ENCODE measurements at regions not wholly inside any gene's neighbourhood (a gene's known extent, or its start where the extent isn't known, plus 50 kb on each side); places are given as distances from the start of the nearest gene placed in this dataset.

DNA sequence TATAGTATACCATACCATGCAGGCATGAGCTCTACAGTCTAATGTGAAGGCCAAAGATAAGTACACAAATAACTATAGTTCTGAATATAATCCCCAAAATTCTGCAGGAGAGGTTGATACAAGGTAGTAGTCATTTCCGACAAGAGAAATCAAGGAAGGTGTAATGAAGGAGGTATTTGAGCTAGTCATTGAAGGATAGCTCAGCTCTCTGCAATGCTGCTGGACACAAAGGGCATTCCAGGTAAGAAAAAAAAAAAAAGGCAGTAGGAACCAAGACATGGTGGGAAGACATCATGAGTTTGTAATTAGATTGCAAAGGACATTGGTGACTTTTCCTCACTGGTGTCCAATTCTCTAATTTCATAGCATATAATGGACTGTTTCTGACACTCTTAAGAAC, 285.3 kb downstream of the AHR start:
- Histone ChIP-seq H3K9ac (ENCODE audit: low read length) (no peak overlapping the region), H3K27ac (ENCODE audit: low read length) (no peak overlapping the region), H3K9me3 (ENCODE audit: low read length) (no peaks in the 10 kb centered on the region), H3K4me2 (ENCODE audit: low read length) (no peak overlapping the region), H3K4me3 (ENCODE audit: low read length) (no peak overlapping the region), H3K9me2 (ENCODE audit: insufficient read depth, low read length) (no peaks in the 10 kb centered on the region), H3K36me3 (ENCODE audit: insufficient read depth, low read length) (no peaks in the 10 kb centered on the region), H3K79me2 (replicated peaks; ENCODE audit: insufficient read depth, low read length) (no peaks in the 10 kb centered on the region), H4K20me1 (ENCODE audit: insufficient read depth) (no peaks in the 10 kb centered on the region), H2AFZ (ENCODE audit: low read depth, low read length) (no peak overlapping the region), H3F3A (ENCODE audit: insufficient read depth, low read length, poor library complexity, severe bottlenecking) (no peaks in the 10 kb centered on the region), H3K27me3 (ENCODE audit: insufficient read depth, low read depth, low read length) (no peaks in the 10 kb centered on the region)
- no peak for TF ChIP-seq TAF1 (IDR thresholded peaks at IDR 0.05; ENCODE audit: low read depth)
- TF ChIP-seq EP300 (conservative IDR thresholded peaks at IDR 0.05; ENCODE audit: poor library complexity, severe bottlenecking) = no peak
- TF ChIP-seq EZH2 (IDR thresholded peaks at IDR 0.05; ENCODE audit: borderline replicate concordance, insufficient read depth, low read length, poor library complexity, severe bottlenecking) = no peak
- no peak for TF ChIP-seq POLR2AphosphoS5 (IDR thresholded peaks at IDR 0.05)
- TF ChIP-seq, protein P1, sequence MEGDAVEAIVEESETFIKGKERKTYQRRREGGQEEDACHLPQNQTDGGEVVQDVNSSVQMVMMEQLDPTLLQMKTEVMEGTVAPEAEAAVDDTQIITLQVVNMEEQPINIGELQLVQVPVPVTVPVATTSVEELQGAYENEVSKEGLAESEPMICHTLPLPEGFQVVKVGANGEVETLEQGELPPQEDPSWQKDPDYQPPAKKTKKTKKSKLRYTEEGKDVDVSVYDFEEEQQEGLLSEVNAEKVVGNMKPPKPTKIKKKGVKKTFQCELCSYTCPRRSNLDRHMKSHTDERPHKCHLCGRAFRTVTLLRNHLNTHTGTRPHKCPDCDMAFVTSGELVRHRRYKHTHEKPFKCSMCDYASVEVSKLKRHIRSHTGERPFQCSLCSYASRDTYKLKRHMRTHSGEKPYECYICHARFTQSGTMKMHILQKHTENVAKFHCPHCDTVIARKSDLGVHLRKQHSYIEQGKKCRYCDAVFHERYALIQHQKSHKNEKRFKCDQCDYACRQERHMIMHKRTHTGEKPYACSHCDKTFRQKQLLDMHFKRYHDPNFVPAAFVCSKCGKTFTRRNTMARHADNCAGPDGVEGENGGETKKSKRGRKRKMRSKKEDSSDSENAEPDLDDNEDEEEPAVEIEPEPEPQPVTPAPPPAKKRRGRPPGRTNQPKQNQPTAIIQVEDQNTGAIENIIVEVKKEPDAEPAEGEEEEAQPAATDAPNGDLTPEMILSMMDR (IDR thresholded peaks at IDR 0.05; ENCODE audit: poor library complexity, severe bottlenecking) = no peak
- TF ChIP-seq MXI1 (conservative IDR thresholded peaks at IDR 0.05; ENCODE audit: poor library complexity, severe bottlenecking) = no peak
- TF ChIP-seq, protein P2, sequence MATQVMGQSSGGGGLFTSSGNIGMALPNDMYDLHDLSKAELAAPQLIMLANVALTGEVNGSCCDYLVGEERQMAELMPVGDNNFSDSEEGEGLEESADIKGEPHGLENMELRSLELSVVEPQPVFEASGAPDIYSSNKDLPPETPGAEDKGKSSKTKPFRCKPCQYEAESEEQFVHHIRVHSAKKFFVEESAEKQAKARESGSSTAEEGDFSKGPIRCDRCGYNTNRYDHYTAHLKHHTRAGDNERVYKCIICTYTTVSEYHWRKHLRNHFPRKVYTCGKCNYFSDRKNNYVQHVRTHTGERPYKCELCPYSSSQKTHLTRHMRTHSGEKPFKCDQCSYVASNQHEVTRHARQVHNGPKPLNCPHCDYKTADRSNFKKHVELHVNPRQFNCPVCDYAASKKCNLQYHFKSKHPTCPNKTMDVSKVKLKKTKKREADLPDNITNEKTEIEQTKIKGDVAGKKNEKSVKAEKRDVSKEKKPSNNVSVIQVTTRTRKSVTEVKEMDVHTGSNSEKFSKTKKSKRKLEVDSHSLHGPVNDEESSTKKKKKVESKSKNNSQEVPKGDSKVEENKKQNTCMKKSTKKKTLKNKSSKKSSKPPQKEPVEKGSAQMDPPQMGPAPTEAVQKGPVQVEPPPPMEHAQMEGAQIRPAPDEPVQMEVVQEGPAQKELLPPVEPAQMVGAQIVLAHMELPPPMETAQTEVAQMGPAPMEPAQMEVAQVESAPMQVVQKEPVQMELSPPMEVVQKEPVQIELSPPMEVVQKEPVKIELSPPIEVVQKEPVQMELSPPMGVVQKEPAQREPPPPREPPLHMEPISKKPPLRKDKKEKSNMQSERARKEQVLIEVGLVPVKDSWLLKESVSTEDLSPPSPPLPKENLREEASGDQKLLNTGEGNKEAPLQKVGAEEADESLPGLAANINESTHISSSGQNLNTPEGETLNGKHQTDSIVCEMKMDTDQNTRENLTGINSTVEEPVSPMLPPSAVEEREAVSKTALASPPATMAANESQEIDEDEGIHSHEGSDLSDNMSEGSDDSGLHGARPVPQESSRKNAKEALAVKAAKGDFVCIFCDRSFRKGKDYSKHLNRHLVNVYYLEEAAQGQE (IDR thresholded peaks at IDR 0.05; ENCODE audit: borderline replicate concordance) = no peak
- no peak for TF ChIP-seq SMC3 (conservative IDR thresholded peaks at IDR 0.05; ENCODE audit: poor library complexity)
- TF ChIP-seq RAD21 (conservative IDR thresholded peaks at IDR 0.05) = no peak

DNA sequence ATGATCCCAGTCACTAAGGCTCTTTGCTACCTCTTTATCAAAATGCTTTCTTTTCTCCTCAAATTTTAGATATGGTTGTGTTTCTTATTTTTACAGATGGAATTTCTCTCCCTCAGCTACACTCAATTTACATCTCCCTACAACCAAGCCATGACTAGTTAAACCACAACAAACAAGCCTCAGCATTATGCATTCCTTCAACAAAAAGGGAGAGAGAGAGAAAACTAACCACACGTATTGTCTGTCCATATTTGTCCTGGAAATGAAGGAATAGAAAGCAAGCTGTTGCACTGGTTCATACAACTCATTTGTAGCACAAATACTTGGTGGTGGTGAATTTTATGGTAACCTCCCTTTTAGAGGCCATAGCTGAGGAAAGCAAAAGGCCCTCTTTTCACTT, 286.4 kb downstream of the AHR start:
- Histone ChIP-seq H3K9me2 (ENCODE audit: insufficient read depth, low read length) (no peaks in the 10 kb centered on the region), H3K9ac (ENCODE audit: low read length) (no peak overlapping the region), H2AFZ (ENCODE audit: low read depth, low read length) (no peak overlapping the region), H4K20me1 (ENCODE audit: insufficient read depth) (no peaks in the 10 kb centered on the region), H3K9me3 (ENCODE audit: low read length) (no peaks in the 10 kb centered on the region), H3K27ac (ENCODE audit: low read length) (no peak overlapping the region), H3K36me3 (ENCODE audit: insufficient read depth, low read length) (no peaks in the 10 kb centered on the region), H3K79me2 (replicated peaks; ENCODE audit: insufficient read depth, low read length) (no peaks in the 10 kb centered on the region), H3K4me3 (ENCODE audit: low read length) (no peak overlapping the region), H3F3A (ENCODE audit: insufficient read depth, low read length, poor library complexity, severe bottlenecking) (no peaks in the 10 kb centered on the region), H3K4me2 (ENCODE audit: low read length) (no peak overlapping the region), H3K27me3 (ENCODE audit: insufficient read depth, low read depth, low read length) (no peaks in the 10 kb centered on the region)
- TF ChIP-seq, protein P1 (IDR thresholded peaks at IDR 0.05; ENCODE audit: poor library complexity, severe bottlenecking) = no peak
- TF ChIP-seq POLR2AphosphoS5 (IDR thresholded peaks at IDR 0.05) (no peak), TAF1 (IDR thresholded peaks at IDR 0.05; ENCODE audit: low read depth) (no peak), MXI1 (conservative IDR thresholded peaks at IDR 0.05; ENCODE audit: poor library complexity, severe bottlenecking) (no peak), EZH2 (IDR thresholded peaks at IDR 0.05; ENCODE audit: borderline replicate concordance, insufficient read depth, low read length, poor library complexity, severe bottlenecking) (no peak), SMC3 (conservative IDR thresholded peaks at IDR 0.05; ENCODE audit: poor library complexity) (no peak)
